HepG2 (cell line): ENCODE measurements at regions not wholly inside any gene's neighbourhood (a gene's known extent, or its start where the extent isn't known, plus 50 kb on each side); places are given as distances from the start of the nearest gene placed in this dataset.

Experiments used
- ATAC-seq: fragments of 200-7000 bp; cut with Tn5 transposase; 3 replicates; pipeline ENCODE4 v1.9.1; 2020; ENCODE audit warnings: mild to moderate bottlenecking, moderate library complexity
- BruUV-seq: library from RNA; stranded (reverse); fragments of 400-500 nt; replicated peaks from 2 replicates; lab custom pipeline; 2021; lab: Mats Ljungman, UMichigan
- CTCF ChIA-PET: fragments of 300-600 bp; formaldehyde crosslinking; extraction: SDS; loops from one replicate; lab custom pipeline; 2021; ENCODE audit warnings: low total read pairs, inconsistent platforms, low intra/inter-chr PET ratio; lab: Yijun Ruan, JAX
- POLR2A ChIA-PET: fragments of 350-600 bp; sonication (Branson Sonifier 250); formaldehyde crosslinking; loops from one replicate; lab custom pipeline; 2020; ENCODE audit warnings: antibody characterized with exemption, inconsistent platforms; lab: Yijun Ruan, JAX
- DNase-seq: peaks from one replicate; pipeline ENCODE4 v3.0.0-alpha.2; 2015; ENCODE audit warnings: low spot score
- FAIRE-seq: peaks from 3 replicates; lab custom pipeline; 2011; peaks lifted over from hg19 to GRCh38; lab: Jason Lieb, UNC
- H2AFZ ChIP-seq: one replicate; pipeline ENCODE4 v1.6.1; 2011; ENCODE audit warnings: low read length, inconsistent platforms
- H3K27ac ChIP-seq: fragments of 300-600 bp; 3 replicates; pipeline ENCODE4 v1.8.0; 2011; ENCODE audit warnings: mixed run types, mild to moderate bottlenecking, mixed read lengths, low read length, inconsistent platforms; ENCODE audit not compliant: insufficient read depth; ENCODE audit errors: extremely low read length
- H3K27me3 ChIP-seq, 2 experiments: fragments of 200-600 bp in 1 of 2; 2 replicates in 1 of 2; 3 replicates in 1 of 2; pipeline versions ENCODE4 v1.6.0 to v1.8.0; 2011; ENCODE audit warnings: low read length in 2 of 2, mild to moderate bottlenecking in 2 of 2, moderate library complexity in 2 of 2, inconsistent platforms in 1 of 2; ENCODE audit not compliant: insufficient read depth in 2 of 2, control insufficient read depth in 1 of 2
- H3K36me3 ChIP-seq, 2 experiments: fragments of 200-600 bp in 1 of 2; replicated peaks in 1 of 2; 2 replicates in 1 of 2; 3 replicates in 1 of 2; pipeline versions ENCODE4 v1.5.1 to v1.8.0; 2011; ENCODE audit warnings: low read length in 2 of 2, inconsistent platforms in 1 of 2; ENCODE audit not compliant: insufficient read depth in 2 of 2, control insufficient read depth in 1 of 2
- H3K4me1 ChIP-seq: 2 replicates; pipeline ENCODE4 v1.5.1; 2012; ENCODE audit warnings: low read length, inconsistent platforms; ENCODE audit not compliant: insufficient read depth
- H3K4me2 ChIP-seq: 2 replicates; pipeline ENCODE4 v1.6.0; 2011; ENCODE audit warnings: low read depth, low read length, inconsistent platforms
- H3K4me3 ChIP-seq, 3 experiments: fragments of 200-600 bp in 1 of 3; sonication (generic), shearing (Covaris generic) in 1 of 3; replicated peaks in 1 of 3; 2 replicates each; pipeline ENCODE4 v1.5.1; 2011 to 2016; ENCODE audit warnings: low read length in 3 of 3, inconsistent platforms in 2 of 3, low read depth in 2 of 3, mild to moderate bottlenecking in 2 of 3, control low read depth in 1 of 3, mixed read lengths in 1 of 3; ENCODE audit not compliant: insufficient read depth in 1 of 3
- H3K79me2 ChIP-seq: one replicate; pipeline ENCODE4 v1.6.1; 2011; ENCODE audit warnings: low read length, inconsistent platforms; ENCODE audit not compliant: insufficient read depth
- H3K9ac ChIP-seq: 2 replicates; pipeline ENCODE4 v1.6.0; 2011; ENCODE audit warnings: mild to moderate bottlenecking, low read depth, low read length, inconsistent platforms; ENCODE audit not compliant: insufficient read depth
- H3K9me3 ChIP-seq: 2 replicates; pipeline ENCODE4 v1.5.1; 2012; ENCODE audit warnings: mild to moderate bottlenecking, low read length
- H4K20me1 ChIP-seq: 2 replicates; pipeline ENCODE4 v1.6.0; 2011; ENCODE audit warnings: inconsistent platforms, mild to moderate bottlenecking, low read length, moderate library complexity; ENCODE audit not compliant: insufficient read depth
- CBX5 ChIP-seq: sonication (generic); formaldehyde crosslinking; IDR thresholded peaks from 2 replicates; pipeline ENCODE4 v1.4.0; 2020; ENCODE audit warnings: missing genetic modification reagents, borderline replicate concordance
- CERS6 ChIP-seq: sonication (generic); formaldehyde crosslinking; IDR thresholded peaks from 2 replicates; pipeline ENCODE4 v1.5.0; 2020; ENCODE audit warnings: missing genetic modification reagents
- CREM ChIP-seq, 2 experiments: sonication (generic) in 1 of 2; formaldehyde crosslinking in 1 of 2; IDR thresholded peaks; 2 replicates each; pipeline versions ENCODE4 v1.4.0 to v1.6.1; 2016 to 2020; ENCODE audit warnings: antibody characterized with exemption in 1 of 2, mild to moderate bottlenecking in 1 of 2, missing genetic modification reagents in 1 of 2
- GRHL1 ChIP-seq: sonication (generic); formaldehyde crosslinking; conservative IDR thresholded peaks from 2 replicates; pipeline ENCODE4 v1.8.0; 2022; ENCODE audit warnings: missing genetic modification reagents
- NR1H2 ChIP-seq: sonication (generic); formaldehyde crosslinking; IDR thresholded peaks from 2 replicates; pipeline ENCODE4 v1.8.1; 2022; ENCODE audit warnings: low read depth, missing genetic modification reagents, borderline replicate concordance
- RBAK ChIP-seq: sonication (generic); formaldehyde crosslinking; IDR thresholded peaks from 2 replicates; pipeline ENCODE4 v1.5.1; 2020; ENCODE audit warnings: mild to moderate bottlenecking, missing genetic modification reagents
- SIN3B ChIP-seq: fragments of 150-350 bp; IDR thresholded peaks from 2 replicates; pipeline ENCODE4 v1.6.1; 2014; ENCODE audit warnings: low read length
- SIX1 ChIP-seq: sonication (generic); formaldehyde crosslinking; IDR thresholded peaks from 2 replicates; pipeline ENCODE4 v1.4.0; 2020; ENCODE audit warnings: missing genetic modification reagents, borderline replicate concordance
- SMC3 ChIP-seq: IDR thresholded peaks from 2 replicates; pipeline ENCODE4 v1.6.1; 2011; ENCODE audit warnings: low read length, improper control_type of control experiment
- SNAPC2 ChIP-seq: sonication (generic); formaldehyde crosslinking; IDR thresholded peaks from 2 replicates; pipeline ENCODE4 v1.8.1; 2022; ENCODE audit warnings: mild to moderate bottlenecking, missing genetic modification reagents
- ZNF362 ChIP-seq: sonication (generic); formaldehyde crosslinking; IDR thresholded peaks from 2 replicates; pipeline ENCODE4 v1.4.0; 2020; ENCODE audit warnings: missing genetic modification reagents, mild to moderate bottlenecking, borderline replicate concordance
- ZNF446 ChIP-seq: sonication (generic); formaldehyde crosslinking; IDR thresholded peaks from 2 replicates; pipeline ENCODE4 v1.5.0; 2020; ENCODE audit warnings: mild to moderate bottlenecking, missing genetic modification reagents
- ZNF543 ChIP-seq: sonication (generic); formaldehyde crosslinking; IDR thresholded peaks from 2 replicates; pipeline ENCODE4 v1.4.0; 2020; ENCODE audit warnings: mild to moderate bottlenecking, missing genetic modification reagents
- ZNF724P ChIP-seq: sonication (generic); formaldehyde crosslinking; IDR thresholded peaks from 2 replicates; pipeline ENCODE4 v1.8.0; 2022; ENCODE audit warnings: missing genetic modification reagents, borderline replicate concordance
- ZNF879 ChIP-seq: sonication (generic); formaldehyde crosslinking; IDR thresholded peaks from 2 replicates; pipeline ENCODE4 v1.8.1; 2023; ENCODE audit warnings: missing genetic modification reagents
- ZSCAN20 ChIP-seq: sonication (generic); formaldehyde crosslinking; IDR thresholded peaks from 2 replicates; pipeline ENCODE4 v1.4.0; 2020; ENCODE audit warnings: missing genetic modification reagents, mild to moderate bottlenecking, borderline replicate concordance
- WGBS: methylation state at CpG from one replicate; pipeline ENCODE4 v1.1.6; 2017; ENCODE audit warnings: low lambda C conversion rate; 5-methylcytosine and 5-hydroxymethylcytosine counted together
- in situ Hi-C: cut with HindIII; loops from 2 replicates; pipeline ENCODE4 v1.10.0; 2017; ENCODE audit warnings: low pct_unique_long_range_greater_than_20kb; ENCODE audit not compliant: extremely low pct_ligation_motif_present
- intact Hi-C: fragments of 100-400 bp; cut with micrococcal nuclease; formaldehyde crosslinking; loops from one replicate; pipeline ENCODE4 v1.10.0; 2022; ENCODE audit not compliant: unreplicated experiment

GRCh38 chr13:68107667-68108066 lies 877.5 kb upstream of the PCDH9 start:
- Histone ChIP-seq H3K36me3 (no peaks in the 10 kb centered on the region), H2AFZ (no peak overlapping the region), H3K27ac (no peak overlapping the region), H3K4me3 (no peak overlapping the region), H3K4me1 (no peaks in the 10 kb centered on the region), H3K9me3 (peaks cover 50% of the 10 kb centered on the region), H3K79me2 (no peaks in the 10 kb centered on the region), H3K27me3 (no peaks in the 10 kb centered on the region), H3K4me2 (no peak overlapping the region), H3K9ac (no peak overlapping the region), H4K20me1 (no peaks in the 10 kb centered on the region)
- DNase-seq (no peak), ATAC-seq (no peak), FAIRE-seq (no peak)
- 80% methylated on average over 4 of the region's 29 CpGs for WGBS
- no peak for TF ChIP-seq ZNF724P (CRISPR knock-in tag)
- TF ChIP-seq CBX5: no peak
- TF ChIP-seq SMC3: no peak
- no peak for TF ChIP-seq ZNF446 (CRISPR knock-in tag)
- no peak for TF ChIP-seq SIN3B
- TF ChIP-seq CERS6 (CRISPR knock-in tag): no peak
- no peak for TF ChIP-seq SIX1
- TF ChIP-seq ZSCAN20 (CRISPR knock-in tag): no peak
- TF ChIP-seq ZNF362 (CRISPR knock-in tag): no peak
- no peak for TF ChIP-seq NR1H2 (CRISPR knock-in tag)
- TF ChIP-seq RBAK: no peak
- no peak for TF ChIP-seq GRHL1
- no peak for TF ChIP-seq SNAPC2
- TF ChIP-seq CREM (IDR thresholded peaks at IDR 0.05): no peak
- no peak for TF ChIP-seq CREM (CRISPR knock-in tag; IDR thresholded peaks at IDR 0.05)
- no peak for TF ChIP-seq ZNF543 (CRISPR knock-in tag)
- no peak for TF ChIP-seq ZNF879 (CRISPR knock-in tag)
- POLR2A ChIA-PET: no interaction called here
- no TSS peak for BruUV-seq
- CTCF ChIA-PET: no interaction called here
- intact Hi-C loops (no loop called here), in situ Hi-C loops (no loop called here)
